Breast epithelium (tissue), 3 donors: ENCODE measurements at regions not wholly inside any gene's neighbourhood (a gene's known extent, or its start where the extent isn't known, plus 50 kb on each side); places are given as distances from the start of the nearest gene placed in this dataset.

Experiments
- CTCF ChIP-seq, 3 donors: fragments of 450-650 bp; IDR thresholded peaks; one replicate each; pipeline ENCODE4 v1.5.1; 2016 to 2017; ENCODE audit warnings: antibody characterized with exemption in 3 of 3, mild to moderate bottlenecking in 3 of 3, moderate library complexity in 3 of 3
- POLR2A ChIP-seq: fragments of 450-650 bp; IDR thresholded peaks from one replicate; pipeline ENCODE4 v1.6.1; 2016; ENCODE audit warnings: antibody characterized with exemption, mild to moderate bottlenecking, moderate library complexity
- POLR2AphosphoS5 ChIP-seq, 3 donors: sonication (generic); formaldehyde crosslinking; IDR thresholded peaks; one replicate each; pipeline ENCODE4 v1.6.1; 2017; ENCODE audit warnings: antibody characterized with exemption in 3 of 3

GRCh38 chr4:175271010-175271630 lies 353.0 kb downstream of the ADAM29 start:
- TF ChIP-seq POLR2A, result no peak
- TF ChIP-seq CTCF (IDR thresholded peaks at IDR 0.05), result no peak
- TF ChIP-seq POLR2AphosphoS5 (IDR thresholded peaks at IDR 0.05), result no peak
